CD4-positive, alpha-beta T cell treated with Interleukin-21 for 1 hour (primary cell): ENCODE measurements at regions not wholly inside any gene's neighbourhood (a gene's known extent, or its start where the extent isn't known, plus 50 kb on each side); places are given as distances from the start of the nearest gene placed in this dataset.
"Not testable (repeated sequence)": the region's sequence is repeated elsewhere in the genome, so short reads cannot be mapped to it uniquely, and the experiment has no call there.

ENCODE experiments used
- DNase-seq: peaks from one replicate; pipeline ENCODE4 v3.0.0-alpha.2; 2020

- no peak for DNase-seq
These were observed 201.0 kb downstream of the OSTF1 start for GRCh38 chr9:75289332-75289731.

GRCh38 chr9:75299324-75299723 is 211.0 kb downstream of the OSTF1 start:
- DNase-seq, result no peak

GRCh38 chr9:75333624-75334023 is 245.3 kb downstream of the OSTF1 start:
- no peak for DNase-seq

GRCh38 chr9:75358846-75359245 is 270.5 kb downstream of the OSTF1 start:
- no peak for DNase-seq

DNA sequence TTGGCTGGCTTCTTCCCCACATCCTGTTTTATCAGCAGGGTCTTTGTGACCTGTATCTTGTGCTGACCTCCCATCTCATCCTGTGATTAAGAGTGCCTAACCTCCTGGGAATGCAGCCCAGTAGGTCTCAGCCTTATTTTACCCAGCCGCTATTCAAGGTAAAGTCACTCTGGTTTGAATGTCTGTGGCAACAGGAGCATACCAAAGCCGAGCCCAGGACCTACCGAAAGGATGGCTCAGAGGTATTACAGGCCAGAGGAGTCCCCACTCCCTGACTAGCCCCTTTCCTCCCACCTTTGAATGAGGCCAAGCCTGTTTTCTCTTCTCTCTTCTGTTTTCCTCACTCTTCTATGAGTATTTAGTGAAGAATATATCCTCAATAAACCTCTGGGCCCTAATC is 271.3 kb downstream of the OSTF1 start:
- no peak for DNase-seq

DNA sequence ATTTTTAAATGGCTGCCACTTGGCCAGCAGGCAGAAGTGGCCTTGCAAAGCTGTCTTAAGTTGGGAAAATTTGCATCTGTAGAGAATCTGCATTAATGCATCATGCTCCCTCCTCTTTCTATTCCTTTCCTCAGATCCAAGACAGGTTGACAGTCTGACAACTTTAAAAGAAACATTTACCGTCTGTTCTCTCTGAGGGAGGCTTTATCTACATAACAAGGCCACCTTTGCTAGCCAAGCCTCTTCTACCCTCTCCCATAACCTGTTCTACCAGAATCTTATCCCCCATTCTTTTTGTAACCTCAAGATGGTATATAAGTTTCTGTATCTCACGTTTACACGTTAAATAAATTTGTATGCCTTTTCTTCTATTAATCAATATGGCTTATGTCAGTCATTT is 271.9 kb downstream of the OSTF1 start:
- DNase-seq, result no peak

- not testable (repeated sequence) for DNase-seq
These were observed 274.1 kb downstream of the OSTF1 start for GRCh38 chr9:75362446-75362845.

- no peak for DNase-seq
These were observed 276.9 kb downstream of the OSTF1 start for GRCh38 chr9:75365196-75365595.

DNA sequence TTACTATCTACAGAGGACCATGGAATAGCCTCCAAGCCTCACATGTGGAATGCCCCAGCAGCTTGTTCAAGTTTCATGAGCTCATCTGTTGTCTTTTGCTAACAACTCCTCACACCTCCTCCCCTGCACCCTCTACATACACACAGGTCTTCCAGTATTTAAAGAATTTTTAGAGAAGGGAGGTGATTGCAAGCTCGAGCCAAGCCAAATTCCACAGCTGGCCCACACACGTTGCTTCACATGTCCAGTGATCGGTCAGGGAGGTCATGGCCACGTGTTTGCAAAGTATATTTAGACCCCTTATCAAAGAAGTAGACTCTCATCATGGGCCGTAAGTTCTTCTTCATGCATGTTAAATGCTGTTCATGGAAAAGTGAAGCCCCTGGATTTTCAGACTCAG is 281.7 kb downstream of the OSTF1 start:
- no peak for DNase-seq

- no peak for DNase-seq
These were observed 284.4 kb downstream of the OSTF1 start for GRCh38 chr9:75372499-75373268.

DNA sequence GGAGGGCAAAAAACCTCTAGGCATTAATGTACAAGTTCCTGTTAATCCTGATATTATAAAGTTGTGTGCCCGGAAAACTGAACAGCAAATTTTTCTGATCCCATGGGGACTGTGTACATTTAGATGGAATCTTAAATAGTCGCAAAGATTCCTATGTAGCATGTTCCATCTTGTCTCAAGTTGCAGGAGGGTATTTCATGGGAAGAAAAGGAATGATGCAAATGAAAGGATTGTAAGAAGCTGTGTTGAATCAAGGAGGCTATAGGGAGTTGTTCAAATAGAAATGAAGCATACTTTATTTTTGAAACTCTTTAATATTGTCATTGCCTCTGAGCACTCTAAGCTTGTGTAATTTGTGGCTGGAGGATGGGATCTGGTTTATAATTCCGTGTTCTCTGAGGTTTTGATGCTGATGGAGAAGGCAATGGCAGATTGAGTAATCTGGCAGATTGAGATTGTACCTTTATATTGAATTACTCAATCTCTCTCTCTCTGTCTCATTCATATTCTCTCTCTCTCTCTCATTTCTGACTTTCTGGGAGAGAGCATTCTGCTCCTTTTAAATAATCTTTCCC is 288.5 kb downstream of the OSTF1 start:
- DNase-seq, result no peak

DNA sequence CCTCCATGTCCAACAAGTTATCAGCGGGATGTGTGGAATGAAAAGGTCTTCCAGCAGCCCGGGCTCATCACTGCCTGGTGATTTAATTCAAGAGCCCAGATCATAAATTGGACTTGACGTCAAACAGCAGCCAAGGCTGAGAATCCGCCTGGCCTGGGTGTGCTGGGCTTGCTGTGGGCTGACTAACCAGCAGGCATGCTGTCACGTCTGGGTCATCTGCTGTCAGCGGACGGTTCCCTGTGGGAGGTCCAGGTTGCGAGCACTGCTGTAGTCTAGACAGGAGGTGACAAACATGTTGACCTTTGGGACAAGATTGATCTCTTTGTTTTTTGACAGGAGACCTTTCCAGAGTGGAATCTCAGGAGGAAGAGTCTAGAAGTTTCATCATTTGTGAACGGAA is 289.7 kb downstream of the OSTF1 start:
- no peak for DNase-seq

DNA sequence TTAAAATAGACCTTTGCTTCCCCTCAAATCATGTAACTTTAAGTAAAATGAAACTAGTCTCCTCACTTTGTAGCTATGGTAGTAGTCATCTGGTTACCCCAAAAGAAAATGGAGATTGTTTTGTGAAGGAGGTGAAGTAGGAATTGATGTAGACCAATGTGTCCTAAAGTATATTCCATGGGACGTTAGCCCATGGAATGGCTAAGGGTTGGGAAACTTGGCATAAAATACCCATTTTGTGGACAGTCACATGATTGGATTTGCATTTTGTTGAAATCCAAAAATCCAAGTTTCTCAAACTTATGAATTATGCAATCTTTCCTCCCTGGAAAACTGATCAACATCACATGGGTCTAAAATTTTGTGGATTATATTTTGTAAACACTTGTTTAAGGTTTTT is 290.6 kb downstream of the OSTF1 start:
- DNase-seq, result no peak

GRCh38 chr9:75382126-75382525 is 293.8 kb downstream of the OSTF1 start:
- no peak for DNase-seq

- DNase-seq, result not testable (repeated sequence)
These were observed 295.2 kb downstream of the OSTF1 start for GRCh38 chr9:75383420-75384034.

- no peak for DNase-seq
These were observed 296.9 kb downstream of the OSTF1 start for GRCh38 chr9:75385236-75385635.

- DNase-seq, result no peak
These were observed 300.8 kb downstream of the OSTF1 start for GRCh38 chr9:75389101-75389500.

DNA sequence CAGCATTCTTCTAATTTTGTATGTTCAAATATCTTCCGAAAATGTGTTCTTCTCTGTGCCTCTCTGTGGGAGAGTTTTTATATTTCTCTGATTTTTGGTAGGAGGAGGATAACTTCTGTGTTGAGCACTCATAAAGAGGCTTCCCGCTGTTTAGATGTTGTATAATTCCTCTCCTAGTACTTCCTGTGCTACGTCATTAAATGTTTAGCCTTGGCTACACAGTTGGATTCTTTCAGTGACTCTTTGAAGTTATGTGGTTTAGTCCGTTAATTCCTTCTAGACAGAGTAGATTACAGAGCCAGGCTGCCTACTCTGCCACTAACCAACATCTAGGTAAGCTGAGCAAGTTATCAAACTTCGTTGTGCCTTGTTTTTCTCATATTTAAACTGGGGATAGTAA is 302.6 kb downstream of the OSTF1 start:
- DNase-seq, result no peak

GRCh38 chr9:75391497-75391896 is 303.2 kb downstream of the OSTF1 start:
- no peak for DNase-seq

DNA sequence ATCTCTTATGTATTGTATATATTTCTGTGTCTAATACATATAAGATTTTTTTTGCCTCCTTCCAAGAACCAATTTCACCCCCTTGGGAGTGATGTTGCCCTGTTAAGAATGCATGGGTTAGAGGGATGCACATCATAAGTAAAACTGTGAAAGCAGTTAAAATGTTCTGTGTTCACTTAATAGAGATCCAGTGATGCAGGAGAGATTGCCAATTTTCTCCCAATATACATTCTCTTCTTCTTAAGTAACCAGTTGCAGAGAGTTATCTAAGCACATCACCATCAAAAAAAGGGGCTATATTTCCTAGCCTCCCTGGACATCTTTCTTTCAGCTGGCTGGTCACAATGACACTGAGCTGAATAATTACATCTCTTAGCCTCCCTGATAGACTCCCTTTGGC is 307.0 kb downstream of the OSTF1 start:
- DNase-seq, result no peak

GRCh38 chr9:75397836-75398235 is 309.5 kb downstream of the OSTF1 start:
- DNase-seq, result no peak

GRCh38 chr9:75408391-75408790 is 320.1 kb downstream of the OSTF1 start:
- DNase-seq, result no peak

DNA sequence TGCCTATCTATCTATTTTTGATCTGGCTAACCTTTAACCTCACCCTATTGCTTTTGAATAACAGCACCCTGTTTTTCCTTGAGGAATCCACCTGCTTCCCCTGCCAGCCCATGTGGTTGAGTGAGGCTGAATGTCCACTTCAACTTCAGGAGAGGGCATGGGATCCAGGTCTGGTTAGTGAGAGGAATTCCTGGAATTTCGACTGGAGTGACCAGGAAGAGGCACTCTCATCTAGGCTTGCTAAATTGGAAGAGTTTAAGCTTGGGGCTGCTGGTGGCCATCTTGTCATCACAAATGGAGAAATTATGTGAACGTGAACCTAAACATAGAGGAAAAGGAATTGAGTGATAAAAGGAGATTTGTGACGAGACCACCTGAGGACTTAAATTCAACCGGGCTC is 322.1 kb downstream of the OSTF1 start:
- no peak for DNase-seq

- no peak for DNase-seq
These were observed 326.3 kb downstream of the OSTF1 start for GRCh38 chr9:75414371-75415160.
